Subcutaneous abdominal adipose tissue (tissue), 5 donors: ENCODE measurements at regions not wholly inside any gene's neighbourhood (a gene's known extent, or its start where the extent isn't known, plus 50 kb on each side); places are given as distances from the start of the nearest gene placed in this dataset.

Experiments used
- H3K27ac ChIP-seq: one replicate; pipeline ENCODE4 v1.7.0; 2013; ENCODE audit warnings: low read depth, mild to moderate bottlenecking, inconsistent platforms, low read length, moderate library complexity
- H3K27me3 ChIP-seq, 5 donors: one replicate each; pipeline ENCODE4 v1.7.0; 2013; ENCODE audit warnings: low read length in 5 of 5, inconsistent platforms in 1 of 5; ENCODE audit not compliant: control insufficient read depth in 5 of 5, insufficient read depth in 4 of 5
- H3K36me3 ChIP-seq, 5 donors: one replicate each; pipeline ENCODE4 v1.7.0; 2013; ENCODE audit warnings: low read length in 5 of 5; ENCODE audit not compliant: control insufficient read depth in 5 of 5, insufficient read depth in 5 of 5
- H3K4me1 ChIP-seq, 5 donors: one replicate each; pipeline ENCODE4 v1.7.0; 2013; ENCODE audit warnings: low read length in 5 of 5, mild to moderate bottlenecking in 3 of 5, moderate library complexity in 1 of 5; ENCODE audit not compliant: control insufficient read depth in 5 of 5, insufficient read depth in 5 of 5
- H3K4me3 ChIP-seq, 5 donors: one replicate each; pipeline ENCODE4 v1.7.0; 2013; ENCODE audit warnings: low read length in 5 of 5, low read depth in 1 of 5
- H3K9ac ChIP-seq, 5 donors: one replicate each; pipeline ENCODE4 v1.7.0; 2013; ENCODE audit warnings: low read length in 5 of 5, mild to moderate bottlenecking in 4 of 5, moderate library complexity in 3 of 5
- H3K9me3 ChIP-seq, 5 donors: one replicate each; pipeline ENCODE4 v1.7.0; 2013; ENCODE audit warnings: low read length in 5 of 5; ENCODE audit not compliant: control insufficient read depth in 5 of 5
- donor health status: healthy.
- donor health status: healthy.
- donor health status: healthy.
- donor health status: healthy.
- donor health status: healthy.

GRCh38 chr9:8157683-8158324, 358.2 kb upstream of the DMAC1 start:
- Histone ChIP-seq H3K4me3 (no peak overlapping the region), H3K9me3 (no peaks in the 10 kb centered on the region), H3K4me1 (no peaks in the 10 kb centered on the region), H3K27ac (no peak overlapping the region), H3K36me3 (no peaks in the 10 kb centered on the region), H3K27me3 (no peaks in the 10 kb centered on the region), H3K9ac (no peak overlapping the region)

GRCh38 chr9:8156346-8156745, 356.8 kb upstream of the DMAC1 start:
- Histone ChIP-seq H3K27ac (no peak overlapping the region), H3K36me3 (no peaks in the 10 kb centered on the region)

GRCh38 chr9:8155706-8156105, 356.1 kb upstream of the DMAC1 start:
- Histone ChIP-seq H3K27ac (no peak overlapping the region), H3K9ac (no peak overlapping the region), H3K4me1 (no peaks in the 10 kb centered on the region), H3K27me3 (no peaks in the 10 kb centered on the region), H3K36me3 (no peaks in the 10 kb centered on the region), H3K9me3 (peaks cover 0 to 11% (median 3%) of the 10 kb centered on the region in 5 donors), H3K4me3 (no peak overlapping the region)

More at GRCh38 chr9:8156346-8156745, 356.8 kb upstream of the DMAC1 start:
- no peaks in the 10 kb centered on the region for H3K27me3 ChIP-seq
- H3K9me3 ChIP-seq, result peaks cover 0 to 5% (median 3%) of the 10 kb centered on the region in 5 donors
- H3K4me3 ChIP-seq, result no peak overlapping the region
- no peak overlapping the region for H3K9ac ChIP-seq
- H3K4me1 ChIP-seq, result no peaks in the 10 kb centered on the region

GRCh38 chr9:8143677-8144076, 344.1 kb upstream of the DMAC1 start:
- H3K27ac ChIP-seq, result no peak overlapping the region
- peaks cover 0 to 6% (median 0%) of the 10 kb centered on the region in 5 donors for H3K9me3 ChIP-seq
- no peaks in the 10 kb centered on the region for H3K36me3 ChIP-seq
- no peak overlapping the region for H3K9ac ChIP-seq
- H3K27me3 ChIP-seq, result no peaks in the 10 kb centered on the region
- no peak overlapping the region for H3K4me3 ChIP-seq
- H3K4me1 ChIP-seq, result no peaks in the 10 kb centered on the region

GRCh38 chr9:8140557-8140956, 341.0 kb upstream of the DMAC1 start:
- Histone ChIP-seq H3K27ac (no peak overlapping the region), H3K4me3 (no peak overlapping the region), H3K9me3 (no peaks in the 10 kb centered on the region), H3K9ac (no peak overlapping the region), H3K36me3 (no peaks in the 10 kb centered on the region), H3K4me1 (no peaks in the 10 kb centered on the region), H3K27me3 (no peaks in the 10 kb centered on the region)

GRCh38 chr9:8139756-8140155, 340.2 kb upstream of the DMAC1 start:
- Histone ChIP-seq H3K9ac (no peak overlapping the region), H3K27ac (no peak overlapping the region), H3K36me3 (no peaks in the 10 kb centered on the region), H3K4me1 (no peaks in the 10 kb centered on the region), H3K9me3 (no peaks in the 10 kb centered on the region), H3K4me3 (no peak overlapping the region), H3K27me3 (no peaks in the 10 kb centered on the region)

GRCh38 chr9:8136477-8136876, 336.9 kb upstream of the DMAC1 start:
- no peaks in the 10 kb centered on the region for H3K4me1 ChIP-seq
- no peak overlapping the region for H3K9ac ChIP-seq
- H3K27me3 ChIP-seq, result no peaks in the 10 kb centered on the region
- H3K36me3 ChIP-seq, result no peaks in the 10 kb centered on the region
- H3K4me3 ChIP-seq, result no peak overlapping the region
- H3K9me3 ChIP-seq, result no peaks in the 10 kb centered on the region
- H3K27ac ChIP-seq, result no peak overlapping the region

GRCh38 chr9:8134635-8135034, 335.1 kb upstream of the DMAC1 start:
- H3K9me3 ChIP-seq, result no peaks in the 10 kb centered on the region
- no peak overlapping the region for H3K4me3 ChIP-seq
- H3K27me3 ChIP-seq, result no peaks in the 10 kb centered on the region
- no peak overlapping the region for H3K27ac ChIP-seq
- no peaks in the 10 kb centered on the region for H3K36me3 ChIP-seq
- H3K9ac ChIP-seq, result no peak overlapping the region
- H3K4me1 ChIP-seq, result no peaks in the 10 kb centered on the region

- no peaks in the 10 kb centered on the region for H3K36me3 ChIP-seq
- H3K9ac ChIP-seq, result no peak overlapping the region
- no peak overlapping the region for H3K27ac ChIP-seq
- no peak overlapping the region for H3K4me3 ChIP-seq
- no peaks in the 10 kb centered on the region for H3K4me1 ChIP-seq
- no peaks in the 10 kb centered on the region for H3K27me3 ChIP-seq
- no peaks in the 10 kb centered on the region for H3K9me3 ChIP-seq
These were observed 334.0 kb upstream of the DMAC1 start for GRCh38 chr9:8133606-8134005.

GRCh38 chr9:8115570-8115969, 316.0 kb upstream of the DMAC1 start:
- Histone ChIP-seq H3K4me1 (no peaks in the 10 kb centered on the region), H3K4me3 (no peak overlapping the region), H3K27me3 (no peaks in the 10 kb centered on the region), H3K36me3 (no peaks in the 10 kb centered on the region), H3K9me3 (no peaks in the 10 kb centered on the region), H3K9ac (no peak overlapping the region), H3K27ac (no peak overlapping the region)

- no peaks in the 10 kb centered on the region for H3K4me1 ChIP-seq
- no peak overlapping the region for H3K9ac ChIP-seq
- no peaks in the 10 kb centered on the region for H3K9me3 ChIP-seq
- no peak overlapping the region for H3K27ac ChIP-seq
- no peak overlapping the region for H3K4me3 ChIP-seq
- H3K36me3 ChIP-seq, result no peaks in the 10 kb centered on the region
- H3K27me3 ChIP-seq, result no peaks in the 10 kb centered on the region
These were observed 315.2 kb upstream of the DMAC1 start for GRCh38 chr9:8114826-8115225.
